Mesendoderm (in vitro differentiated cells): ENCODE measurements at regions not wholly inside any gene's neighbourhood (a gene's known extent, or its start where the extent isn't known, plus 50 kb on each side); places are given as distances from the start of the nearest gene placed in this dataset.
A peak's percentile ranks its signal among the peaks of the same experiment; 100 is the strongest.

Experiments used
- DNase-seq: peaks from one replicate; pipeline ENCODE4 v3.0.0; 2013
- H2AK5ac ChIP-seq: 2 replicates; pipeline ENCODE4 v1.6.1; 2013; ENCODE audit warnings: low read length, inconsistent platforms
- H2BK120ac ChIP-seq: 2 replicates; pipeline ENCODE4 v1.6.1; 2013; ENCODE audit warnings: low read depth, mild to moderate bottlenecking, low read length, moderate library complexity, mixed read lengths
- H2BK15ac ChIP-seq: replicated peaks from 2 replicates; pipeline ENCODE4 v1.6.1; 2013; ENCODE audit warnings: low read depth, mild to moderate bottlenecking, moderate library complexity
- H2BK5ac ChIP-seq: 2 replicates; pipeline ENCODE4 v1.6.1; 2013; ENCODE audit warnings: low read length, inconsistent platforms
- H3K18ac ChIP-seq: 2 replicates; pipeline ENCODE4 v1.6.1; 2013; ENCODE audit warnings: mild to moderate bottlenecking, low read length, mixed read lengths
- H3K23ac ChIP-seq: one replicate; pipeline ENCODE4 v1.6.1; 2013; ENCODE audit warnings: low read length
- H3K27ac ChIP-seq: 2 replicates; pipeline ENCODE4 v1.5.1; 2013; ENCODE audit warnings: low read depth, mild to moderate bottlenecking, inconsistent platforms, low read length, moderate library complexity
- H3K27me3 ChIP-seq: 2 replicates; pipeline ENCODE4 v1.6.1; 2013; ENCODE audit warnings: low read length, control low read depth, mild to moderate bottlenecking, inconsistent platforms; ENCODE audit not compliant: insufficient read depth, poor library complexity
- H3K36me3 ChIP-seq: 2 replicates; pipeline ENCODE4 v1.6.1; 2013; ENCODE audit warnings: low read length, inconsistent platforms; ENCODE audit not compliant: control insufficient read depth, insufficient read depth
- H3K4ac ChIP-seq: one replicate; pipeline ENCODE4 v1.6.1; 2013; ENCODE audit warnings: low read depth, mild to moderate bottlenecking, low read length, moderate library complexity
- H3K4me1 ChIP-seq: 2 replicates; pipeline ENCODE4 v1.6.1; 2013; ENCODE audit warnings: low read depth, low read length, inconsistent platforms; ENCODE audit not compliant: control insufficient read depth
- H3K4me2 ChIP-seq: 2 replicates; pipeline ENCODE4 v1.6.1; 2013; ENCODE audit warnings: low read length
- H3K4me3 ChIP-seq: 2 replicates; pipeline ENCODE4 v1.5.1; 2013; ENCODE audit warnings: mild to moderate bottlenecking, low read length
- H3K56ac ChIP-seq: one replicate; pipeline ENCODE4 v1.6.1; 2013; ENCODE audit warnings: low read length
- H3K79me1 ChIP-seq: 2 replicates; pipeline ENCODE4 v1.6.1; 2013; ENCODE audit warnings: low read length, inconsistent platforms
- H3K79me2 ChIP-seq: 2 replicates; pipeline ENCODE4 v1.6.1; 2013; ENCODE audit warnings: mild to moderate bottlenecking, low read length; ENCODE audit not compliant: control insufficient read depth, insufficient read depth
- H3K9ac ChIP-seq: 2 replicates; pipeline ENCODE4 v1.6.1; 2013; ENCODE audit warnings: low read length, inconsistent platforms
- H4K5ac ChIP-seq: one replicate; pipeline ENCODE4 v1.6.1; 2013; ENCODE audit warnings: low read length
- H4K8ac ChIP-seq: one replicate; pipeline ENCODE4 v1.6.1; 2013; ENCODE audit warnings: low read depth, mild to moderate bottlenecking, control low read depth, low read length, moderate library complexity
- WGBS: extraction: QIAGEN DNeasy Blood & Tissue Kit; methylation state at CpG from one replicate; pipeline ENCODE4 v1.1.7; 2013; ENCODE audit warnings: low lambda C conversion rate, missing lambda C conversion rate; ENCODE audit not compliant: insufficient coverage; ENCODE audit errors: extremely low coverage; 5-methylcytosine and 5-hydroxymethylcytosine counted together

GRCh38 chr14:95462491-95462890 is 54.0 kb downstream of the SYNE3 start:
- H3K79me2 ChIP-seq, result no peaks in the 10 kb centered on the region
- H3K27me3 ChIP-seq, result no peaks in the 10 kb centered on the region
- no peaks in the 10 kb centered on the region for H3K36me3 ChIP-seq
- no peak overlapping the region for H3K4ac ChIP-seq
- WGBS, result no CpG with 5 or more reads among the region's 10 CpGs
- H3K4me2 ChIP-seq, result no peak overlapping the region
- no peak overlapping the region for H2BK15ac ChIP-seq
- no peak overlapping the region for H3K56ac ChIP-seq
- H3K9ac ChIP-seq, result no peak overlapping the region
- H3K18ac ChIP-seq, result no peak overlapping the region
- no peak for DNase-seq
- H4K8ac ChIP-seq, result no peak overlapping the region
- no peak overlapping the region for H2BK5ac ChIP-seq
- H2AK5ac ChIP-seq, result no peak overlapping the region
- no peaks in the 10 kb centered on the region for H3K79me1 ChIP-seq
- H3K23ac ChIP-seq, result no peak overlapping the region
- no peak overlapping the region for H3K4me3 ChIP-seq
- peaks cover 5% of the 10 kb centered on the region for H3K4me1 ChIP-seq
- H3K27ac ChIP-seq, result no peak overlapping the region
- H2BK120ac ChIP-seq, result no peak overlapping the region
- H4K5ac ChIP-seq, result no peak overlapping the region

- Histone ChIP-seq H3K27ac (no peak overlapping the region), H2BK15ac (no peak overlapping the region), H3K4ac (no peak overlapping the region), H3K4me3 (no peak overlapping the region), H3K36me3 (no peaks in the 10 kb centered on the region), H2AK5ac (no peak overlapping the region), H3K4me2 (no peak overlapping the region), H3K18ac (no peak overlapping the region), H4K8ac (no peak overlapping the region), H3K27me3 (no peaks in the 10 kb centered on the region), H2BK120ac (no peak overlapping the region), H3K4me1 (peaks cover 5% of the 10 kb centered on the region), H3K9ac (no peak overlapping the region), H3K79me2 (no peaks in the 10 kb centered on the region), H3K56ac (no peak overlapping the region), H4K5ac (no peak overlapping the region), H3K79me1 (no peaks in the 10 kb centered on the region), H2BK5ac (no peak overlapping the region), H3K23ac (peak overlapping the region; percentile 81)
- peak; percentile 73 for DNase-seq
- WGBS, result no CpG with 5 or more reads among the region's 29 CpGs
Observed at GRCh38 chr14:95460647-95461478, 55.6 kb downstream of the SYNE3 start.

DNA sequence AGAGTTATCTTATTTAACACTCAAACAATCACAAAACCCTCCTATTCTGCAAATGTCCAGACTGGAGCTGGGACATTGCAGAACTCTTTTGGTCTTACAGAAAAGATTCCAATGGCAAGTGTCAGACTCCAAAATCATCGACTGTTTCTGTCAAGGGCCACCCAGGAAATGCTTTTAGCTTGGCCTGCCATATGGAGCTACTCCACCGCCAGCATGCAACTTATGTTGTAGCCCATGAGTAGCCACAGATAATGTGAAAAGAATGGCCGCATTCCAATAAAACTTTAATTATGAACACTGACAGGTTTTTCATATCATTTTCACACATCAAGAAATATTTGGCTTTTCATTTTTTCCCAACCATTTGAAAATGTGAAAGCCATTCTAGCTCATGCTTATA is 57.5 kb downstream of the SYNE3 start:
- Histone ChIP-seq H4K5ac (no peak overlapping the region), H2BK5ac (no peak overlapping the region), H2BK120ac (no peak overlapping the region), H2BK15ac (no peak overlapping the region), H3K27me3 (no peaks in the 10 kb centered on the region), H3K18ac (no peak overlapping the region), H3K36me3 (no peaks in the 10 kb centered on the region), H3K23ac (no peak overlapping the region), H3K56ac (no peak overlapping the region), H3K27ac (no peak overlapping the region), H3K4me3 (no peak overlapping the region), H3K4ac (no peak overlapping the region), H2AK5ac (no peak overlapping the region), H3K79me1 (no peaks in the 10 kb centered on the region), H3K9ac (no peak overlapping the region), H4K8ac (no peak overlapping the region), H3K4me1 (peaks cover 5% of the 10 kb centered on the region), H3K4me2 (no peak overlapping the region), H3K79me2 (no peaks in the 10 kb centered on the region)
- DNase-seq, result no peak
- no CpG with 5 or more reads among the region's 3 CpGs for WGBS

DNA sequence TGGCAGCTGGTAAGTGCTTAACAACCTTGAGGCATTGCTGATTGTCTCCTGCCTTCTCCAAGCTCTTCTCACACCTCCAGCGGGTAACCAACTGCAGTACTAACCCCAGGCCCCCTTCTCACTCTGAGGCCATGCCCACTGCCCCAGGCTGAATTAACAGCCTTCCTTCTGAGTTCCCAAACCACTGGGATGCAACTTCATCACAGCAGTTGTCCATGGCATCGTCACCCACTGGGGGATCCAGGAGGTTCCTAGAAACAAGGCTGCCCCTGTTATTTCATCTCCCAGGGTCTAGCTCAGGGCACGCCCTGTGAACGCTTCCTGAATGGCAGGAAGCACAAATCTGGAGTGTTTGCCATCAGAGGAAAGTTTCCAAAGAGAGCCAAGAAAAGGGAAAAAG is 58.0 kb downstream of the SYNE3 start:
- Histone ChIP-seq H3K79me1 (no peaks in the 10 kb centered on the region), H3K36me3 (no peaks in the 10 kb centered on the region), H3K18ac (no peak overlapping the region), H2BK15ac (no peak overlapping the region), H3K56ac (no peak overlapping the region), H3K4me2 (no peak overlapping the region), H3K9ac (no peak overlapping the region), H2BK120ac (no peak overlapping the region), H2AK5ac (no peak overlapping the region), H2BK5ac (no peak overlapping the region), H3K79me2 (no peaks in the 10 kb centered on the region), H3K4ac (no peak overlapping the region), H3K4me1 (peaks cover 5% of the 10 kb centered on the region), H3K23ac (no peak overlapping the region), H4K5ac (no peak overlapping the region), H4K8ac (no peak overlapping the region), H3K27ac (no peak overlapping the region), H3K27me3 (no peaks in the 10 kb centered on the region), H3K4me3 (no peak overlapping the region)
- no CpG with 5 or more reads among the region's 4 CpGs for WGBS
- DNase-seq, result no peak

DNA sequence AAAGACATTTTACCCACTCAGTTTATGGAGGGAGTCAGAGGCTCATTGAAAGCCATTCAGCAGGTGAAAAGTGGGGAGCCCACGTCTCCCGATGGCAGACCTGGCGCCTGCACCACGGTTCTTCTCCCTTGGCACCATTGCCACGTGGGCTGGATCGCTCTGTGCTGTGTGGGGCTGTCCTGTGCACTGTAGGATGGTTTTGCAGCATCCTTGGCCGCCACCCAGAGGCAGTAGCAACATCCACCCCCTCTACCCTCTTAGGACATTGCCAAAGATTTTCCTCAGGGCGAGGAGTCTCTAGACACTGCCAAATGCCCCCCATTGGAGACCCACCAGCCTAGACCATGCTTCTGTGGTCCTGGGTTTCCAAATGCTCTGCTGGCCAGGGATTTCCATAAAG is 60.2 kb downstream of the SYNE3 start:
- Histone ChIP-seq H3K56ac (no peak overlapping the region), H2BK120ac (no peak overlapping the region), H2BK15ac (no peak overlapping the region), H3K79me2 (no peaks in the 10 kb centered on the region), H3K4me2 (no peak overlapping the region), H3K18ac (no peak overlapping the region), H3K4me3 (no peak overlapping the region), H2BK5ac (no peak overlapping the region), H3K9ac (no peak overlapping the region), H3K4ac (no peak overlapping the region), H3K79me1 (no peaks in the 10 kb centered on the region), H3K23ac (no peak overlapping the region), H3K27ac (no peak overlapping the region), H3K27me3 (no peaks in the 10 kb centered on the region), H3K4me1 (peaks cover 3% of the 10 kb centered on the region), H4K8ac (no peak overlapping the region), H3K36me3 (no peaks in the 10 kb centered on the region), H4K5ac (no peak overlapping the region), H2AK5ac (no peak overlapping the region)
- WGBS, result no CpG with 5 or more reads among the region's 8 CpGs
- DNase-seq, result no peak

DNA sequence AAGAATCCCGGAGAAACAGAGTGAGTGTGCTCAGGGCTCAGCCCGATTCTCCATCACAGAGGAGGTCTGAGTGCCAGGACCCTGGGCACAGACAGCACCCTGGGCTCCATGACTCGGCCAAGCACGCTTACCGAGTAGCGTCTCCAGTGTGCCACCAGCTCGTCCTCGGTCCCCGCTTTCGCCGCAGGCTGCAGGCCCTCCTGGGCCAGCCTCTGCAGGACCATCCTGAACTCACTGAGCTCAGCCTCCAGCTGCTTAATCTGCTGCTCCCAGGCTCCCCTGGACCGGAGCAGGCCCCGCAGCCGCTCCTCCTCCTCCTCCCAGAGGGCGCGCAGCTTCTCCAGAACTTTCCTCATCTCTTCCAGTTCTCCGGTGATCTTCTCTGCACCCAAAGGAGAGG is 61.2 kb downstream of the SYNE3 start:
- WGBS, result no CpG with 5 or more reads among the region's 17 CpGs
- Histone ChIP-seq H3K4me1 (no peaks in the 10 kb centered on the region), H3K36me3 (no peaks in the 10 kb centered on the region), H3K4me3 (no peak overlapping the region), H3K23ac (no peak overlapping the region), H3K18ac (no peak overlapping the region), H3K56ac (no peak overlapping the region), H3K79me2 (no peaks in the 10 kb centered on the region), H2BK120ac (no peak overlapping the region), H4K8ac (no peak overlapping the region), H3K27me3 (no peaks in the 10 kb centered on the region), H3K4ac (no peak overlapping the region), H2AK5ac (no peak overlapping the region), H2BK5ac (no peak overlapping the region), H2BK15ac (no peak overlapping the region), H3K9ac (no peak overlapping the region), H3K4me2 (no peak overlapping the region), H4K5ac (no peak overlapping the region), H3K27ac (no peak overlapping the region), H3K79me1 (no peaks in the 10 kb centered on the region)
- DNase-seq, result no peak
